Stimulated activated CD4-positive, alpha-beta T cell treated with anti-CD3 and anti-CD28 coated beads, TNF-alpha, amount 100 ng/mL, for 4 hours (primary cell): ENCODE measurements at regions not wholly inside any gene's neighbourhood (a gene's known extent, or its start where the extent isn't known, plus 50 kb on each side); places are given as distances from the start of the nearest gene placed in this dataset.
"Not testable (repeated sequence)": the region's sequence is repeated elsewhere in the genome, so short reads cannot be mapped to it uniquely, and the experiment has no call there.

Source experiments
- DNase-seq, 3 experiments: peaks; one replicate each; pipeline ENCODE4 v3.0.0-alpha.2; 2020; ENCODE audit warnings: low read depth in 3 of 3

- no peak for DNase-seq
These were observed 1025.0 kb downstream of the ZPLD1 start for GRCh38 chr3:103459815-103460214.

- DNase-seq, result no peak
These were observed 1035.7 kb downstream of the ZPLD1 start for GRCh38 chr3:103470498-103470897.

- DNase-seq, result no peak
These were observed 1059.2 kb downstream of the ZPLD1 start for GRCh38 chr3:103494011-103494410.

GRCh38 chr3:103494512-103494911 is 1059.7 kb downstream of the ZPLD1 start:
- DNase-seq, result no peak

- no peak for DNase-seq
These were observed 1060.4 kb downstream of the ZPLD1 start for GRCh38 chr3:103495186-103495585.

GRCh38 chr3:103499132-103499900 is 1064.5 kb downstream of the ZPLD1 start:
- DNase-seq, result no peak

- no peak for DNase-seq
These were observed 1065.2 kb downstream of the ZPLD1 start for GRCh38 chr3:103499967-103500366.

GRCh38 chr3:103510760-103511159 is 1075.9 kb downstream of the ZPLD1 start:
- DNase-seq, result no peak

GRCh38 chr3:103511891-103512290 is 1077.1 kb downstream of the ZPLD1 start:
- DNase-seq, result no peak

GRCh38 chr3:103512595-103512994 is 1077.8 kb downstream of the ZPLD1 start:
- DNase-seq, result no peak

GRCh38 chr3:103513003-103513402 is 1078.2 kb downstream of the ZPLD1 start:
- no peak for DNase-seq

GRCh38 chr3:103515116-103515515 is 1080.3 kb downstream of the ZPLD1 start:
- no peak for DNase-seq

GRCh38 chr3:103516950-103517349 is 1082.1 kb downstream of the ZPLD1 start:
- DNase-seq, result no peak

- DNase-seq, result not testable (repeated sequence)
These were observed 1096.5 kb downstream of the ZPLD1 start for GRCh38 chr3:103531327-103531726.

- DNase-seq, result no peak
These were observed 1098.2 kb downstream of the ZPLD1 start for GRCh38 chr3:103532986-103533385.

GRCh38 chr3:103554451-103554850 is 1119.6 kb downstream of the ZPLD1 start:
- no peak for DNase-seq

- DNase-seq, result not testable (repeated sequence)
These were observed 1129.3 kb downstream of the ZPLD1 start for GRCh38 chr3:103564116-103564515.

- DNase-seq, result no peak
These were observed 1151.0 kb downstream of the ZPLD1 start for GRCh38 chr3:103585809-103586208.

- no peak for DNase-seq
These were observed 1155.0 kb downstream of the ZPLD1 start for GRCh38 chr3:103589770-103590169.

GRCh38 chr3:103600844-103601243 is 1166.0 kb downstream of the ZPLD1 start:
- no peak for DNase-seq

GRCh38 chr3:103601666-103602065 is 1166.9 kb downstream of the ZPLD1 start:
- DNase-seq, result no peak

- no peak for DNase-seq
These were observed 1174.7 kb downstream of the ZPLD1 start for GRCh38 chr3:103609472-103609871.

GRCh38 chr3:103613397-103614156 is 1178.8 kb downstream of the ZPLD1 start:
- DNase-seq, result no peak
